H1 (cell line): ENCODE measurements at regions not wholly inside any gene's neighbourhood (a gene's known extent, or its start where the extent isn't known, plus 50 kb on each side); places are given as distances from the start of the nearest gene placed in this dataset.

Experiments used
- EP300 ChIP-seq, 2 experiments: IDR thresholded peaks; 1 replicate in 1 of 2; 2 replicates in 1 of 2; pipeline ENCODE4 v1.6.1; 2011 to 2012; ENCODE audit warnings: low read depth in 2 of 2, low read length in 2 of 2, mild to moderate bottlenecking in 2 of 2, borderline replicate concordance in 1 of 2, inconsistent platforms in 1 of 2, moderate library complexity in 1 of 2
- EZH2 ChIP-seq: fragments of 200-600 bp; sonication (generic); IDR thresholded peaks from 2 replicates; pipeline ENCODE4 v1.7.1; 2012; ENCODE audit warnings: low read depth, mild to moderate bottlenecking, moderate library complexity, low read length, inconsistent platforms; ENCODE audit not compliant: severe bottlenecking
- POLR2A ChIP-seq, 2 experiments: IDR thresholded peaks; 1 replicate in 1 of 2; 2 replicates in 1 of 2; pipeline ENCODE4 v1.6.1; 2011; ENCODE audit warnings: low read depth in 2 of 2, low read length in 2 of 2, mild to moderate bottlenecking in 2 of 2; ENCODE audit errors: control extremely low read depth in 1 of 2
- POLR2AphosphoS5 ChIP-seq: IDR thresholded peaks from 2 replicates; pipeline ENCODE4 v1.6.1; 2011; ENCODE audit warnings: low read depth, low read length
- TAF1 ChIP-seq: IDR thresholded peaks from 2 replicates; pipeline ENCODE4 v1.6.1; 2011; ENCODE audit warnings: mild to moderate bottlenecking, low read depth, low read length
- ZNF274 ChIP-seq: IDR thresholded peaks from 2 replicates; pipeline ENCODE4 v1.7.0; 2012; ENCODE audit warnings: low read length, borderline replicate concordance; ENCODE audit errors: extremely low read depth
- TF ChIP-seq, protein P1 (sequence below): IDR thresholded peaks from 2 replicates; pipeline ENCODE4 v1.6.1; 2011; ENCODE audit warnings: low read length, improper control_type of control experiment

DNA sequence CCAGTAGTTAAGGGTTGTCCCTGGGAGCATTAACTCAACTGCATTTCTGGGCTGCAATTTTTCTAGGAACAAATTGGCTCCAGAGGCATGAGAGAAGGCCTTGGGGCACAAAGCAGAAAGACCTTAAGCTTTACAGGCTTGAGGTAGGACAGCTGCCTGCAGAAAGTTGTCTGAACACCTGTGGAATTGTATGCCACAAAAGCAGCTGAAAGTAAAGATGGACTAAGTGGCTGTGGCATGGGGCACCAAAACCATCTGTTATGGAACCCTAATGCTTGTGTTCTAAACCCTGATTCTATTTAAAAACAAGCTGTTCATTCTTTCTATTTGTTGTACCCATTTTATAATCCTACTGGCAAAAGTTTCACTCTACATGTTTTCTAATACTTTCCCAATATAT lies 515.2 kb downstream of the GLUD2 start:
- TF ChIP-seq POLR2AphosphoS5, result no peak
- no peak for TF ChIP-seq ZNF274
- TF ChIP-seq TAF1, result no peak
- TF ChIP-seq POLR2A (IDR thresholded peaks at IDR 0.05; ENCODE audit: control extremely low read depth in 1 of 2, low read depth in 2 of 2, low read length in 2 of 2), result no peak
- TF ChIP-seq EP300 (IDR thresholded peaks at IDR 0.05; ENCODE audit: borderline replicate concordance in 1 of 2, low read depth in 2 of 2, low read length in 2 of 2), result no peak
- no peak for TF ChIP-seq EZH2
- TF ChIP-seq, protein P1, sequence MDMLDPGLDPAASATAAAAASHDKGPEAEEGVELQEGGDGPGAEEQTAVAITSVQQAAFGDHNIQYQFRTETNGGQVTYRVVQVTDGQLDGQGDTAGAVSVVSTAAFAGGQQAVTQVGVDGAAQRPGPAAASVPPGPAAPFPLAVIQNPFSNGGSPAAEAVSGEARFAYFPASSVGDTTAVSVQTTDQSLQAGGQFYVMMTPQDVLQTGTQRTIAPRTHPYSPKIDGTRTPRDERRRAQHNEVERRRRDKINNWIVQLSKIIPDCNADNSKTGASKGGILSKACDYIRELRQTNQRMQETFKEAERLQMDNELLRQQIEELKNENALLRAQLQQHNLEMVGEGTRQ, result no peak
